Activated CD4-positive, alpha-beta T cell treated with anti-CD3 and anti-CD28 coated beads, Interleukin-2, amount 50 U/mL, for 16 hours (primary cell): ENCODE measurements at regions not wholly inside any gene's neighbourhood (a gene's known extent, or its start where the extent isn't known, plus 50 kb on each side); places are given as distances from the start of the nearest gene placed in this dataset.
A peak's percentile ranks its signal among the peaks of the same experiment; 100 is the strongest.
"Not testable (repeated sequence)": the region's sequence is repeated elsewhere in the genome, so short reads cannot be mapped to it uniquely, and the experiment has no call there.

Source experiments
- DNase-seq: peaks from one replicate; pipeline ENCODE4 v3.0.0-alpha.2; 2020

- DNase-seq: no peak
Measured at GRCh38 chr2:207216457-207216856, 50.7 kb upstream of the KLF7 start.

DNA sequence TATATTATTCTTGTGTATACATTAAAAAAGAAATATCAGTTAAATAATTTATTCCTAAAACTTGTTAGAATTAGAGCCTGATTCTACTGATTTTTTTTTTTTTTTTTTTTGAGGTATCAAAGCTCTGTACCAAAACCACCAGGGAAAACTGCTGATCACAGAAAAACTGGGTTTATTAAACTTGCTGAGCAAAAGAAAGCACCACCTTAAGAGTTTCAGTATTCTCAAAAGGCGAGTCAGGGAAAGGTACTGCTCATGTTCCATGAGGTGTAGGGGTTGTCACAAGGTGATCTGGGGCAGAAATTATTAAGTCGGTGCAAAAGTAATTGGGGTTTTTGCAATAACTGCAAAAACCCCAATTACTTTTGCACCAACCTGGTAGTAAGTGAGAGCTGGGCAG is 51.7 kb upstream of the KLF7 start:
- no peak for DNase-seq

- no peak for DNase-seq
Measured at GRCh38 chr2:207219081-207219630, 53.4 kb upstream of the KLF7 start.

DNA sequence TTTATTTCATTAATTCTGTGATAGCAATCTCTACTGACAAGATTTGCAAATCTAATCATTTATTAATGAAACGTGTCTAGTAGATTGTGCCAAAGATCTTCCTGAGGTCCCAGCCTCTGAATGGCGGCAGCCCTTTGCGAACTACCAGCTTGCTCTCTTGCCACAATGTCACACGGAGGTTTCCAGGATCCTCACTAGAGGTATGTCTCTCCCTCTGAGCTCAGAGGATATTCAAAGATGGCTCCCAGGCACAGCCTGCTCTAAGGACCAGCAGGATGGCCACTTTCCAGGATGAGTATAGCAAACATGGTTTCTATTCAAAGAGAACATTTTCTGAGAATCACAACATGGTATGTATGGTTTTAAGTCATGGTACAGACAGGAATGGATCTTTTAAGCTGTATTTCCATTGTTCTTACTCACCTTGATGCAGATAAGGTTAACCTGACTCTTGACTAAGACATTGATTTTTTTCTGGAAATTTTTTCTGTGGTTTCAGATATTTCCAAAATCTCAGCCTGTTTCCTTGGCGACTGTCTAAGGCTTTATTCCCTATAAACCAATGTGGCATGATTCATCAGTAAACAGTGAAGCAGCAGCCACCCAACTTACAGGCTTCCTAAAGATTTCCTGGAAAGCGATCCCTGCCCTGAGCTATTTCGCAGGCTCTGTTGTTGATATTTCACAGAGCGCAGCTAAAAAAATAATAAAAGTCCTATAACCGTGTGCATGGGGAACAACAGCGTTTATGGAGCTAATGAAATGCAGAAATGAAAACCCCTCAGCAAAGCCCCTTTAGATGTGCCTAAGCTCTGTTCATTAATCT is 54.1 kb upstream of the KLF7 start:
- DNase-seq: no peak

DNA sequence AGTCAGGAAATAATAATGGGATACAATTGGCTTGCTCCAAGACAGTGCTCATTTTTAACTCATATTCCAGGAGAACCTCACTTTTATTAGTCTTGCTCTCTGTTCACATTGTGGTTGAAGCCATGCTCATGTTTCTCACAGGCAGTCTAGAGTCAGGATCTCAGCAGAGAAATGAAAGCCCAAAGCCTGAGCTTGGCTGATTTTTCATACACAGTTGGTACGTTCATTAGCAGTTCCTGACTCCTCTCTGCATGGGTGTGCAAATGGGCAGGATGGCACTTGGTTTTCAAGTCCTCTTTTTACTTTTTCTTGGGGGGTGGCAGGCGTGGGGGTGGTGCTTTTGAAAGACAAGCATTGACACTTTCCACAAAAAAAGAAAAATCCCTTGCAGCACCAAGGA is 56.0 kb upstream of the KLF7 start:
- DNase-seq: no peak

DNA sequence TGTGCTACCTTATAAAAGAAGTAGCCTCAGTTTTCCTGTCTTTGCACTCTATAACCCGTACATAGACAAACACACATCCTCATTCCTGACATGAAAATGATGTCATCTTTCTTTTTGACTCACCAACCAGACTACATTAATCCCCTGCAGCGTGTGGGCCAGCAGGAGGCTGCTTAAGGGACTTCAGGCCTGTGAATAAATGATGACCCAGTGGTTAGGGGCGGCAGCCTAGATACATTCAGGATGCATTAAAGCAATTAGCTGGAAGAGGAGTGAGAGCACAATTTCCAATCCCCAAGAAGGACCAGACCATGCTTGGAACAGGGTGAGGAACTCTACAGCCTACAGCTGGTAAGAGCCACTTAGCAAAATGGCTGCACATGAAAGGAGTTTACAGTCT is 57.3 kb upstream of the KLF7 start:
- peak; percentile 80 for DNase-seq

- DNase-seq: no peak
Measured at GRCh38 chr2:207224381-207224780, 58.6 kb upstream of the KLF7 start.

GRCh38 chr2:207224791-207225482 is 59.2 kb upstream of the KLF7 start:
- peak; percentile 35 for DNase-seq

DNA sequence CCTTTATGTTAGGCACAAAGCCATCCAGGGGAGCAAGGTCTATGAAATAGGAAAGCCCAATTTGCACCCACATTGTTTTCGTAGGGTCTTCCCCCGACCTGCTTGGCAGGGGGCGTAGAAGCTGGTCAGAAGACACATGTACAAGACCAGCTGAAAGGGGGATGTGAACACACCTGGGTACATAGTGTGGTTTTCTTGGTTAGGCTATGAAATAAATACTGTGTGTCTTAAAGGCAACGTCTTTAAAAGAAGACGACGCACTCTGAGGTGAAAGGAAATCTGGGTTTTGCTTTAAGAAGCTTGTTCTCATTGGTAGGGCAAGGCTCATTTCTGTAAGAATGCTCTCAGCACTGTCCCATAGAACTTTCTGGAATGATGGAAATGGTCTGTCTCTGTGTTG is 60.0 kb upstream of the KLF7 start:
- no peak for DNase-seq

DNA sequence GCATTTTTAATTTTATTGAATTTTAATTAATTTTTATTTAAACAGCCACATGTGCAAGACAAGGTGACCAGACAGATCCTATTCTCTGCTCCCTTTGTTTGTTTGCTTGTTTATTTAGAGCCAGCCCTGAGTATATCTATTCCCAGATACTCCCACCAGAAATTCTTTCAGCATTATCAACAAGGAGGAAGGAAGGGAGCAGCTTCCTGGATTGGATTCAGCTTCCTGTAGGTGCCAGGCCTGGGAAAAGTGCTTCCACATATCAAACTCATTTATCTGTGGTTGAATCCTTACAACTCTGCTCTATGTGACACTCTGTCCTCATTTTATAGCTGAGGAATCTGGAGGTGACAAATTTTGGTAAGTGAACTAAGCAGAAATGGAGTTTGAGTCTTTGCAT is 60.5 kb upstream of the KLF7 start:
- DNase-seq: no peak

DNA sequence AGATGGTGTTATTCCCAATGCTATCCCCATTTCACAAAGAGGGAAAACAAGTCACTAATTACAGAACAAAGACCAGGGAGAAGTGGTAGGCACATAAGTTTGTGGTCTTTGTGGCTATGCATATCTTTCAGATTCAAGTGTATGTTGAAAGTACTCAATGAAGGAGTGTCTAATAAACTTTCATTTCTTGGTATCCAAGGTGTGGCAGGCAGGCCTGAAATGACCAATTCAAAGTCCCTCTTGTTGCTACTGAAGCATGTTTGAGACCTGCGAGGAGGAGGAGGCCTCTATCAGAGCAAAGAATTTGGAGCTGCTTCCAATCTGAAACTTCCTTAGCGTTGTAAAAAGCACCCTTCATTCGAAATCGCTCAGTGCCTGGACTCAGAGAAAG is 60.9 kb upstream of the KLF7 start:
- DNase-seq: peak; percentile 33

- DNase-seq: no peak
Measured at GRCh38 chr2:207227062-207227748, 61.5 kb upstream of the KLF7 start.

- no peak for DNase-seq
Measured at GRCh38 chr2:207227749-207228145, 62.0 kb upstream of the KLF7 start.

DNA sequence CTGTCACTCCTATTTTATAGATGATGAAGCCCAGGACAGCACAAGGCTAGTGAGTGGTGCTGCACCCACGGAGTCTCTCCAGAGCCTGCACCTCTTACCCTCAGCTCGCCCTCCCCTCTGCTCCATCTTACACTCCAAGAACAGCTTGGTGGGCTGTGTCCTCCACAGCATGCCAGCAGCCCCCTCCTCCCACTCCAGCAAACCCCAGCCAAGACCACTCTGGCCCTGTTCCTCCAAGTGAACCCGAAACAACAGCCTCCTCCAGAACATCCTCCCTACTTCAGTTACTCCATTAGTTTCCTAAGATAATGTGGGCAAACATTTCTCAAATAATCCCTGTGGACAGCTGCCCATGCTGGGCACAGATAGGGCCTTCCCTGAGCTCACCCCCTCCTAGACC is 62.7 kb upstream of the KLF7 start:
- DNase-seq: no peak

DNA sequence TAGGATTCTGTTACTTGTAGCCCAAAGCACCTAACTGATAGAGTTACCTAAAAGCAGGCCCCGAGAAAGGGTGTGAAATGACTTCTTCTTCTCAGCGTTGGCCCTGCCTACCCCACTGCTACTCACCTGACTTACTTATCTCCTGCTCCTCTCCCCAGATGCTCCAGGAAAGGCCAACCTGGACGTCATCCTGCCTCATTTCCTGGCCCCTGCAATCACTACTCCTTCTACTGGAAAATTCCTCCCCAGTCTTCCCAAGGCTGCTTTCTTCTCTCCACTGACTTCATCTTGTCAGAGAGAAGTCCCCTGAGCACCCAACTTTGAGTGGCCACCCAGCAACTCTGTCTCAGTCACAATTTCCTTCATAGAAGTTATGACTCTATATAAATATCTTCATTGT is 63.4 kb upstream of the KLF7 start:
- no peak for DNase-seq

DNA sequence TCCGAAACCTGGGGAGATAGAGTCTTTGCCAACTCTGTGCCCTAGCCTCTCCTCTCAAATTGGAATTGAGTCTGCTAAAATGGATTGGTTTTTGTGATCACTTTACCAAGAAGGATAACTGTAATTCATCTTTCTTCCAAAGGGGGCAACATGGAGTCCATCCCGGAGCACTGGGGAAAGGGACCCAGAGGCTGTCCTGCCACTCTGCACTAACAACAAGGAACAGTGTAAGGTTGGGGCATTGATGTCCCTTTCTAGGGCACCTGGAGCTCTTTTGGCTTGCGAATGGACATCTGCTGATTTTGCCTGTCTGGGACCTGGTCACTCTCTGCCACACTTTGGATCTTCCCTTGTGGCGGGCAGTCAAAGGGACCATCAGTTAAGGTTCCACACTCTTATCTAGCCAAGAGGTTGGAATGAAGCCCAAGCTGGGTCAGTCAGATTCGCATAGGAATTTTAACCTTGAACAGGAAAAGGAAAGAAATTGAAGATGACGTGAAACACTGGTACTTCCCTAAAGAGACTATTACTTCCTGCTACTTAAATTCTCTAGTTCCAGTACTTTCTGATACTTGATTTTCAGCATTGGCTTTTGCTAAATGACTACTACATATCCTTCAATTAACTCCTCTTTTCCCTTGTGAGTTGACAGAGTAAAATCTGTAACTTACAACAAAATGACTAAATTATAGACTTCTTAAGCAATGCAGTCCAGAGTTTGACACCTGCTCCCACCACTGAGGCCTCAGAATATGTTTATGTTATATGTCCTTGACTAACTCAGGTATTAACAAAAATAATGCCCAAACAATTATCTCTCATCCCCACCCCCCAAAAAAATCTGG is 64.7 kb upstream of the KLF7 start:
- peak; percentile 34 for DNase-seq

- no peak for DNase-seq
Measured at GRCh38 chr2:207231106-207231865, 65.5 kb upstream of the KLF7 start.

GRCh38 chr2:207231967-207232366 is 66.2 kb upstream of the KLF7 start:
- DNase-seq: no peak

GRCh38 chr2:207233141-207233540 is 67.4 kb upstream of the KLF7 start:
- DNase-seq: not testable (repeated sequence)

DNA sequence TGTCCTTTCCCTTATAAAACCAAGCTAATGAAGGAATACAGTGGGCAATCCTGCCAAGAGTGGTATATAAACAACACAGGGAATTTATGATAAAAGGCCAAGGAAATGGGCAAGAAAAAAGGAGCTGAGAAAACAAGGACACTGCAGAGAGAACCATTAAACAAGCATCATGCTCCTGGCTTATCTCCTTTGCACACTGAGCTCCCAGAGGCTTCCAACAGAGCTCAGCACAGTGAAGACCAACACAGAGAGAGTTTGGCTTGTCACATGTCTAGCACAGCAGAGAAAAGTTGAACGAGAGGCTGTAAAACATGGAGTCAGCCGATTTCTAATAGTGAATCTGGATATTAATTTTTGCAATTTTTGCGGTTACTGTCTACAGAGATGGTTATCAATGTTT is 68.0 kb upstream of the KLF7 start:
- no peak for DNase-seq

DNA sequence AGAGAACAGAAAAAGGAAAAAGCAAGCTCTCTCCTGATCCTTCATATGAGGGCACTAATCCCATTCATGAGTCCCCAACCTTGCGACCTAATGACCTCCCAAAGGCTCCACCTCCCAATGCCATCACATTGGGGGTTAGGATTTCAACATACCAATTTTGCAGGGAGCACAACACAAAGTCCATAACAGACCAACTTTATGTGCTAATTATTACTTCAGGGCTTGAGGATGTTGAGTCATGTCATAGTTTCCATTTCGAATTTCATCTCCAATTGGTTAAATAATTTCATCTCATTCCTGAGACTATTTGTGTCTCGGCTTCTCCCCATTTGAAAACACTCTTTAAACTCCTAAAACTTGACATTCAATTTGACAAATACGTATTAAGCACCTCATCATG is 69.9 kb upstream of the KLF7 start:
- DNase-seq: no peak
